ENCODE measurements at regions not wholly inside any gene's neighbourhood (a gene's known extent, or its start where the extent isn't known, plus 50 kb on each side); places are given as distances from the start of the nearest gene placed in this dataset.
A peak's percentile ranks its signal among the peaks of the same experiment; 100 is the strongest.

DNA sequence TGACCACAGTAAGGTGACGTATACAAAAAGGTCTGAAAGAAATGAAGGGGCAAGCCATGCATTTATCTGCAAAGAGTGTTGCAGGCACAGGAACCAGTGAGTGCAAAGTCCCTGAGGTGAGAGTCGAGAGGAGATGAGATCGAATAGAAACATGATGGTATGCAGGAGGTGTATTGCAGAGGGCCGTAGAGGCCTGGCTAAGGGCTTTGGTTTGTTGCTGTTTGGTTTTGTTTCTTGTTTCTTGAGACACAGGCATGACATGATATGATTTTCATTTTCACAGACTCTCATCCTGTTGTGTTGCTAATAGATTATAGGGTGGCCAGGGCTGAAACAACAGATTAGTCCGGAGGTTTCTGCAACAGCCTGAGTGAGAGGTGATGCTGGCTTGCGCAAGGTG, 80.4 kb downstream of the HSPH1 start:
- DNase-seq (ENCODE audit: low read depth in 2 of 2) = no peak

- DNase-seq (ENCODE audit: low read depth in 2 of 2) = no peak
Observed at GRCh38 chr13:31074756-31075155, 86.9 kb downstream of the HSPH1 start.

GRCh38 chr13:31073859-31074718, 87.6 kb downstream of the HSPH1 start:
- peak; percentile 13 to 49 for DNase-seq (ENCODE audit: low read depth in 2 of 2)

- DNase-seq (ENCODE audit: low read depth in 2 of 2) = no peak
Observed at GRCh38 chr13:31072041-31072440, 89.7 kb downstream of the HSPH1 start.

- no peak for DNase-seq (ENCODE audit: low read depth in 2 of 2)
Observed at GRCh38 chr13:31069808-31070534, 91.7 kb downstream of the HSPH1 start.

DNA sequence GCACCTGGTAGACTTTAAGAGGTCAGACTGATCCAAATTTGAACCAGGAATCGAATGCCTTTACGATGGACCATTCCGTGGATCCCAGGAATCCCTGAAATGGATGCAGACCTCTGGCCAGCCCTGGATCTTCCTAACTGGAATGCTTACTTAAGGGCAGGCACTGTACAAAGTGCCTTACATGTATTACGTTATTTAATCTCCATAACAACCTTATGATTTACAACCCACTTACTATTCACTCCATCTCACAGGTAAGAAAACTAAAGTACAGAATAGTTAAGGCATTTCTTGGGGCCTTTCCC, 93.6 kb downstream of the HSPH1 start:
- no peak for DNase-seq (ENCODE audit: low read depth in 2 of 2)

GRCh38 chr13:31067416-31068118, 94.1 kb downstream of the HSPH1 start:
- DNase-seq (ENCODE audit: low read depth in 2 of 2) = no peak

GRCh38 chr13:31064636-31065035, 97.1 kb downstream of the HSPH1 start:
- DNase-seq (ENCODE audit: low read depth in 2 of 2) = no peak

GRCh38 chr13:31063772-31064171, 97.9 kb downstream of the HSPH1 start:
- DNase-seq (ENCODE audit: low read depth in 2 of 2) = no peak

GRCh38 chr13:31060655-31061054, 101.0 kb downstream of the HSPH1 start:
- DNase-seq (ENCODE audit: low read depth in 2 of 2) = no peak

- no peak for DNase-seq (ENCODE audit: low read depth in 2 of 2)
Observed at GRCh38 chr13:31060220-31060619, 101.5 kb downstream of the HSPH1 start.

DNA sequence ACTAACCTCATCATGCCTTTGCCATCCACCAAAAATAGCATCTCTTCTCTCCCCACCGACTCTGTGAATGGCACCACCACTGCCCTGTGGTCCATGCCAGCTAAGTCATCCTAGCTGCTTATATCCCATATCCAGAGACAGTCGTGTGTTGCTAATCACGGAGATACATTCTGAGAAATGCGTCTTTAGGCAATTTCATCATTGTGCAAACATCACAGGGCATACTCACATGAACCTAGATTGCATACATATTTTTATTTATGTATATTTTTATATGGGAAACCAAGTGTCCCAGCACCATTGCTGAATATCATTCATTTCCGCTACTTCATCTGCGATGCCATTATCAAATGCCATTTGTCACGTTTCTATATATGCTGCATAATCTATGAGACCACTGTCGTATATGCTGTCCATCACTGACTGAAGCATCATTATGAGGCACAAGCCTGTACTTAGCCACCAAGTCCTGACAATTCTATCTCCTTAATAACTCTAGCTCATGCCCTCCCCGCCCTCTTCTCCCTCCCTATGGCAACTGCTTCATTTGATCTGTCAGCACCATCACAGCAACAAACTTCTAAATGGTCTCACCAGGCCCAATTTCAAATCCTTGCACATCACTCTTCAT, 104.2 kb downstream of the HSPH1 start:
- no peak for DNase-seq (ENCODE audit: low read depth in 2 of 2)

GRCh38 chr13:31056644-31057271, 104.9 kb downstream of the HSPH1 start:
- no peak for DNase-seq (ENCODE audit: low read depth in 2 of 2)

DNA sequence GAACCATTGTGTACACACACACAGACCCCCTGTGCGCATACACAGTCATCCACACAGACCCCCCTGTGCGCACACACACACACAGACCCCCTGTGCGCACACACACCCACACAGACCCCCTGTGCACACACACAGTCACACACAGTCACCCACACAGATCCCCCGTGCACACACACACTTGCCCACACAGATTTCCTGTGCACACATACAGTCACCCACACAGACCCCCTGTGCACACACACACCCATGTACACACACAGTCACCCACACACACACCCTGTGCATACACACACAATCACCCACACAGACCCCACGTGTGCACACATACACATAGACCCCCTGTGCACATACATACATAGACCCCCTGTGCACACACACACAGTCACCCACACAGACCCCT, 106.1 kb downstream of the HSPH1 start:
- DNase-seq (ENCODE audit: low read depth in 2 of 2) = no peak

GRCh38 chr13:31054632-31055031, 107.1 kb downstream of the HSPH1 start:
- no peak for DNase-seq (ENCODE audit: low read depth in 2 of 2)

DNA sequence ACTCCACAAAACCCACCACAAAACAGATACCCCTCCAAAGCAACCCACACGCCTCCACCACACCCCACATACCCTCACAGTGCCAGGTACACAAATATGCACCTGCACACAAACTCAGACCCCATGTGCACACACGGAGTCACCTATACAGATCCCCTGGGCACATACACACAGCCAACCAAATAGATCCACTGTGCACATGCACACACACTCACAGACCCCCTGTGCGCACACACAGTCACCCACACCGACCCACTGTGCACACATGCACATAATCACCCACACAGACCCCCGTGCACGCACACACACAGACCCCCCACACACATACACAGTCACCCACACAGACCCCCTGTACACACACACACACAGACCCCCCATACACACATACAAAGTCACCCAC, 107.8 kb downstream of the HSPH1 start:
- DNase-seq (ENCODE audit: low read depth in 2 of 2) = no peak

DNA sequence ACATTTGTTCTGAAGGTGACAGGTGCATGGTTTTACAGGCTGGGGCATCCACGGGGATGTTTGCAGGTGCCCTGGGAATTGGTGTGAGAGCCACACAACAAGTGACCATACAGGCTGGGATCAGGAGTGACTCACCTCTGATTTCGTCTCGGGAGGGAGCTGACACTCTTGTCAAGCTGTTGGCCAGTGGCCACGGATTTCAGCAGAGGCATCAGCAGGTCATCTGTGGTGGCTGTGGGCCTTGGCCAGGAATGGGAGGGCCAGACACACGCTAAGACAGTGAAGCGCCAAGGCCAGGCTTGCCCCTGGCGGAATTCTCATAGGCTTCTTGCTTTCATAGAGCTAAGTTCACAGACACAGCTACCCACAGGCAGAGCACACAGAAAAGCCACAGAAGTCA, 108.6 kb downstream of the HSPH1 start:
- DNase-seq (ENCODE audit: low read depth in 2 of 2) = no peak

DNA sequence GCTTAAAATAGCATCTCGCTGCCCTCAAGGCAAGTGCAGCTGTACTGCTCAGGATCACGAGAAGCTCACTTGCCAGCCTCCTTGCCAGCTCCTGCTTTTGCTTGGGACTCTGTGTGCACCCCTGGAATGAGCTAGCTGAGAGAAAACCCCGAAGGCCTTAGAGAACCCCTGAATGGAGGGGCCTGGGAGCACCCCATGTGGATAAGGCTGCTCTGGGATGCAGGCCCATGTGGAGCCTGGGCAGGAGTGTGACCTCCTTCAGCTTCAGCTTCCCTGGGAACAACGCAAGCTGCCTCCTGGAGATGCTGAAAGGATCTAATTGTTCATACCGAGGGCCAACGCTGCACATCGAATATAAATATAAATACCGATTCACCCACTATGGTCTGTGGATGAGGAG, 109.2 kb downstream of the HSPH1 start:
- DNase-seq (ENCODE audit: low read depth in 2 of 2) = no peak

DNA sequence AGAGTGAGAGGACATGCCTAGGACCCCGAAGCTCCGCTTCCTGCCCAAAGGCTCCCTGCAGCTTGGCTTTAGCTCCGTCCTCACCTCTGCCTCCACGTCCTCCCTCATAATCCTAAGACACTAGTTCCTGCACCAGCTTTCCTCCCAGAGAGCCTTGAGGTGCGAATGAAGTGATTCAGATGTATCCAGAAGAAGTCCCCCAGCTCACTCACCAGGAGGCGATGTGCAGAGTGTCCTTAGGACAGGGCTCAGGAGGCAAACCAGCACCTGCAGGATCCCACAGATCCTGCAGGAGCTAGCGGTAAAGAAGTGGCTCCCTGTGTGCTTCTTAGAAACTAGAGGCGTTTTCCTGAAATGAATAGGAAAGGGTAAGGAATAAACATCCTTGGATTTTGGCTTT, 109.7 kb downstream of the HSPH1 start:
- DNase-seq (ENCODE audit: low read depth in 2 of 2) = no peak

- DNase-seq (ENCODE audit: low read depth in 2 of 2) = no peak
Observed at GRCh38 chr13:31050486-31051400, 111.0 kb downstream of the HSPH1 start.

DNA sequence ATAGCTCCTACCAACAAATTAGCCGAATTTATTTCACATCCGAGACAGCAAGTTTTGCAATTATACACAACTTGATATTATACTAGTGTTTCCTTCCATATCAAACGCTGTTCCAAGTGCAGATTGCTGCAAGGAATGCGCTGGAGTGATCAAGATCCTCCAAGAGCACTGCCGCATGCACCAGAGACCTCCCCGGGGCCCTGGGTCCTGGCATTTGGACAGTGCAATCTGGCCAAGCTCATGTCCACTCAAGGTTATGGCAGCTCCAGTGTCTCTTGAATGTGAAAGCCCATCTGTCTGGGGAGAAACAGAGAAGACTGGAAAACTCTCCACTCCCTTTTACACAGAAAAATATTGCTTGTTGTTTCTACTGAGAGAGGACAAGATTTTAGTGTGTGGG, 111.9 kb downstream of the HSPH1 start:
- DNase-seq (ENCODE audit: low read depth in 2 of 2) = no peak
